ENCODE measurements at regions not wholly inside any gene's neighbourhood (a gene's known extent, or its start where the extent isn't known, plus 50 kb on each side); places are given as distances from the start of the nearest gene placed in this dataset.
A peak's percentile ranks its signal among the peaks of the same experiment; 100 is the strongest.

DNA sequence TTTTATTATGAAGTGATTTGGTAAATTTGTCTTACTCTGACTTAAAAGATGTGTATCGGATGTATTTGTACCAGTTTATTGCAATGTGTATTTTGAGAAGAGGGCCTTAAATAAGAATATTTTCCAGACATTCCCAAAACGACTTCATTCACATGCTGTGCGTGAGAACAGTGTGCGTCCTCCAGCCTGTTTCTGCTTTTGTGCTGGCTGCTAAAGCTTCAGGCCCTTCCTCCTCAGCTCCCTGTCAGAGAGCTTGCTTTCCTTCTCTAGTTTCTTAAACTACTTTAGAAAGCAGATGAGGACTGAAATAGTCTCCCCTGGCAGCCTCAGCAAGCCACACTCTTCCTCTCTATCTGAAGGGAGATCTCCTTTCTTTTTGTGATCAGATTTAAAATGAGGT is 157.8 kb downstream of the SAMD5 start:
- Histone ChIP-seq H3K27me3 (replicated peaks in 1 of 4; ENCODE audit: control insufficient read depth in 3 of 4, extremely low read depth in 1 of 4, insufficient read depth in 3 of 4, low read length in 3 of 4) (no peaks in the 10 kb centered on the region), H3K18ac (ENCODE audit: extremely low read depth, low read length) (no peak overlapping the region), H2BK5ac (ENCODE audit: low read depth, low read length) (no peak overlapping the region), H4K91ac (replicated peaks; ENCODE audit: insufficient read length, low read length) (no peak overlapping the region), H2AFZ (ENCODE audit: low read length) (peak overlapping the region; percentile 76; the same call in 1 of the 2 replicates), H2AK5ac (ENCODE audit: low read depth, low read length) (no peak overlapping the region), H3K14ac (ENCODE audit: insufficient read length) (no peak overlapping the region), H3K36me3 (ENCODE audit: control insufficient read depth in 2 of 4, insufficient read depth in 4 of 4, low read length in 3 of 4) (no peaks in the 10 kb centered on the region), H2BK15ac (ENCODE audit: low read length) (no peak overlapping the region), H3K56ac (replicated peaks; ENCODE audit: insufficient read length, low read depth, low read length) (no peak overlapping the region), H2BK20ac (ENCODE audit: low read length) (no peak overlapping the region), H3K79me2 (ENCODE audit: control insufficient read depth in 1 of 2, insufficient read depth in 2 of 2, low read length in 2 of 2) (no peaks in the 10 kb centered on the region), H3K4me3 (ENCODE audit: extremely low read depth in 1 of 4, insufficient read depth in 2 of 4, low read depth in 3 of 4, low read length in 4 of 4) (no peak overlapping the region), H3K79me1 (ENCODE audit: low read depth, low read length) (no peaks in the 10 kb centered on the region), H3K4me2 (ENCODE audit: insufficient read depth in 1 of 2, low read depth in 2 of 2, low read length in 2 of 2) (no peak overlapping the region), H2BK120ac (replicated peaks; ENCODE audit: low read depth, low read length) (no peak overlapping the region), H3K27ac (ENCODE audit: low read depth, low read length) (no peak overlapping the region), H3K4ac (replicated peaks; ENCODE audit: insufficient read length, low read depth, low read length) (no peak overlapping the region), H3K9me3 (ENCODE audit: insufficient read depth in 2 of 2, low read depth in 1 of 2, low read length in 1 of 2) (no peaks in the 10 kb centered on the region; a peak in 1 of 4 replicates), H4K8ac (ENCODE audit: extremely low read depth, insufficient read depth, low read length) (no peak overlapping the region), H4K20me1 (replicated peaks in 1 of 2; ENCODE audit: control insufficient read depth in 1 of 2, insufficient read depth in 2 of 2, low read length in 2 of 2) (no peaks in the 10 kb centered on the region), H3K23me2 (ENCODE audit: low read depth, low read length) (no peaks in the 10 kb centered on the region), H3K4me1 (replicated peaks in 1 of 4; ENCODE audit: control insufficient read depth in 3 of 4, insufficient read depth in 4 of 4, low read length in 3 of 4) (peaks cover 0 to 3% (median 0%) of the 10 kb centered on the region in 4 experiments; a peak in 1 of 7 replicates), H3K9ac (replicated peaks in 1 of 4; ENCODE audit: extremely low read depth in 1 of 4, low read depth in 3 of 4, low read length in 3 of 4) (no peak overlapping the region), H3K23ac (ENCODE audit: insufficient read length) (no peak overlapping the region), H4K5ac (ENCODE audit: insufficient read length, low read depth, low read length) (no peak overlapping the region), H2BK12ac (ENCODE audit: low read depth, low read length) (no peak overlapping the region)
- FAIRE-seq (no peak), DNase-seq (ENCODE audit: low read depth in 1 of 2, low spot score in 2 of 2) (no peak)
- ChIA-PET POLR2A (ENCODE audit: partially characterized antibody) (interaction anchor here (0.7 kb wide), 1 partner anchor 9 kb away, joined by 4 read pairs; no protein-coding TSS in a partner anchor), CTCF (ENCODE audit: partially characterized antibody) (no interaction called here)
- 81% methylated on average over 4 of the region's 4 CpGs; no CpG with 5 or more reads in 1 of the 2 experiments for WGBS, 2 experiments (ENCODE audit: extremely low coverage in 1 of 2, insufficient coverage in 1 of 2, insufficient read length in 1 of 2, insufficient replicate concordance in 2 of 2, low coverage in 1 of 2, low lambda C conversion rate in 2 of 2, missing lambda C conversion rate in 1 of 2)
- TF ChIP-seq, protein P1, sequence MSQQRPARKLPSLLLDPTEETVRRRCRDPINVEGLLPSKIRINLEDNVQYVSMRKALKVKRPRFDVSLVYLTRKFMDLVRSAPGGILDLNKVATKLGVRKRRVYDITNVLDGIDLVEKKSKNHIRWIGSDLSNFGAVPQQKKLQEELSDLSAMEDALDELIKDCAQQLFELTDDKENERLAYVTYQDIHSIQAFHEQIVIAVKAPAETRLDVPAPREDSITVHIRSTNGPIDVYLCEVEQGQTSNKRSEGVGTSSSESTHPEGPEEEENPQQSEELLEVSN (IDR thresholded peaks at IDR 0.05), result no peak
- TF ChIP-seq SIRT6 (IDR thresholded peaks at IDR 0.05; ENCODE audit: low read length) (no peak), KDM5A (IDR thresholded peaks at IDR 0.05; ENCODE audit: low read length) (no peak), BCL11A (IDR thresholded peaks at IDR 0.05; ENCODE audit: low read depth in 2 of 2, low read length in 2 of 2) (no peak), SAP30 (IDR thresholded peaks at IDR 0.05; ENCODE audit: insufficient read depth, insufficient replicate concordance, low read length) (no peak), YY1 (IDR thresholded peaks at IDR 0.05; ENCODE audit: low read depth, low read length) (no peak), GTF2F1 (IDR thresholded peaks at IDR 0.05; ENCODE audit: borderline replicate concordance, low read depth, low read length) (no peak), CEBPB (IDR thresholded peaks at IDR 0.05; ENCODE audit: low read depth, low read length) (no peak), HDAC6 (IDR thresholded peaks at IDR 0.05; ENCODE audit: low read depth, low read length) (no peak)

All from H1 (cell line).